HG03196 (cell line): ENCODE measurements at regions not wholly inside any gene's neighbourhood (a gene's known extent, or its start where the extent isn't known, plus 50 kb on each side); places are given as distances from the start of the nearest gene placed in this dataset.
"Not testable (repeated sequence)": the region's sequence is repeated elsewhere in the genome, so short reads cannot be mapped to it uniquely, and the experiment has no call there.

ENCODE experiments used
- ATAC-seq: cut with Tn5 transposase; IDR thresholded peaks from one replicate; pipeline ENCODE4 v1.9.1; 2021; ENCODE audit not compliant: unreplicated experiment

DNA sequence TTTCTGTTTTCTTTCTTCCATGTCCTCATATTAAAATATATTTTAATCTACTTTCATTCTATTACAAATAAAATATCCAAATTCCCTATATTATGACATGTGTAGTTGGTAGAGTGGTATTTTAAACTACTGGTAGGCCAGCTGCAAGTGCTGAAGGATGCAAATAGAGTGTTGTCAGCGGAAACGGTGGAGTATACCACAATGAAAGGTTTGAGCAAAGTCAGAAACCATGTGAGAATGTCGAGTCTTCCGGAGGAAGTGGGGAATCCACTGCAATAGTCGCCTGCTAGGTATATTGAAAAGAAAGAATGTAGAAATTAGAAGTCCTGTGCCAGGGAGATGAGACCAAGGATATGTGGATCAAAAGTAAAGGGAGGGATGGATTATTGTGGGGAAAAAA is 373.9 kb downstream of the DSEL start:
- ATAC-seq, result no peak

DNA sequence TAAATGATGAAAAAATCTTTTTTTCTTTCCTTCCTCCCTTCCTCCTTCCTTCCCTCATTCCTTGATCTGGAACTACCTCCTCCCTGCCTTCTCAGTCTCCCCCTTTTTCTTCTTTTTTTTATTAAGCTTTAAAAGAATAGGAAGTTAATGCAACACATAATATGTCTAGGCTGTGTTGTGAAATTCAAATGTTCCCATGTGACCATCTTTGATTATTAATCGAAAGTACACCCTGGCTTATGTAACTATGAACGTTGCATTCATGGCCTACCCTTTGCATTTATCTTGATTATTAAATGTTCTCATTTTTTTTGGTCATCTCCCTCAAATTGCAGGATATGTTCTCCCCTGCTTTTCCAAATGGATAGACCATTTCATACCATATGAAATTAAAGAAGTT is 376.0 kb downstream of the DSEL start:
- ATAC-seq, result no peak

DNA sequence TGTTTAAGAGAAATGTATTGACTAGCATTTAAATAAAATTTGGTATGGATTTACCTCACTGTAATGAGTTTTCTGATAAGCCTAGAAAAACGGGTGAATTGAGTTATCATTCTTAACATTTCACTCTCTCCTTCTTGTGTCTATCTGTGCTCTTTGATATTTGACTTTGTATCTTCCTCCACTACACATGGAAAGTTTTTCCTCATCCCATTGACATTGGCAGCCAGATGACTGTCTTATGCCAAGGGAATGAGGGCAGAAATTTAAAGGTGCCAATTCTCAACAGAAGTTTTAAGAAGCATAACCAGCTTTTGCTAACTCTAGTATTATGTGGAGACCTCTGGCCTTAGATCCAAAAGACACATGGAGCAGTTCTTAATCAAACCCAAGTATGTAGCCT is 376.6 kb downstream of the DSEL start:
- ATAC-seq, result no peak

DNA sequence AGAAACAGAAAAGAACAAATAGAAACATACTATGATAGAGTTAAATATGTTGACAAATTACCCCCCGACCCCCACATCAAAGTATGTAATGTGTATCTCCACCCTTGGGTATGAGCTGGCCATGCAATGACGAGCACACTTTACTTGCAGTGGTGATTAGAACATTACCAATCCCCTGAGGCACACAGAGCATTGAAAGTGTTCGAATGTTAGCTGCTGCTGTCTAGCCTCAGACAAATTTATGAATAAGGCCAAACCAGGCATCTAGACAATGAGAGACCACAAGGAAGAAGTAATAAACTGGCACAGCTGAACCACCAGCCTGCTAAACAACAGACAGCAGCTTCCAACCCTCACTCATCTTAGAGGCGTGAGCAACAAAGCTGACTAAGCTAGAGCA is 380.5 kb downstream of the DSEL start:
- no peak for ATAC-seq

DNA sequence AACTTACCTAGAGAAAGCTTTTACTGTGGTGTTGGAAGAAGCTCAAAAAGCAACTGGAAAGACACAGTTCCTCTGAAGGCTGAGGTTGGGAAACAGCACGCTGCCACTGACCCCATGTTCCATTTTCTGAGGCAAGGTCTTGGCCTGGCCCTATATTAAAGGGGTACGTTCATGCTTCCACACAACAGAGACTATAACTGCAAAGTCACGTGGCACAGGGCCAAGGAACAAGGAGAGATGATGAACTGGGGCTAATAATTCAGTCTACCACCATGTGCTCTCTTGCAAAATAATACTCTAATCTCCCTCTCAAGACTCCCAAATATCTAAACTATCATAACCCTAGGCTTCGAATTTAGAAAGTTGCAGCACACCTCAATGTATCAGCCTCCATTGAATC is 381.6 kb downstream of the DSEL start:
- ATAC-seq, result no peak

DNA sequence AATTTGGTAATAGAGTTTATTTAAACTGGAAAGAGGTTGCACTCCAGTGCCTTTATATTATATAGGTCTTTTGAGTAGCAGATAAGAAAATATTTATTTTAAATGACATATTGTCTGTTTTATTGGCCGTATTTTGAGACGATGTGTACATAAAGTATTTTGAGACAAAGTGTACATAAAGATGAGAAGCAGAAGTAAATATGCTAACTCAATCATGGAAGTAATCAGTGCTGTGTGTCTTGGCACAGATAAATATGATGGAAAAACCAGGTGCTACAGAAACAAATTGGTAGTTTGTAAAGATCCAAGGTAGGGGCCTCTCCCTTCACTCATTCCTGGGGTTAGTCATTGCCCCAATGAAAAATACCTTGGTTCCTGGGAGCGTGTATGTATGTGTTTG is 382.9 kb downstream of the DSEL start:
- no peak for ATAC-seq

DNA sequence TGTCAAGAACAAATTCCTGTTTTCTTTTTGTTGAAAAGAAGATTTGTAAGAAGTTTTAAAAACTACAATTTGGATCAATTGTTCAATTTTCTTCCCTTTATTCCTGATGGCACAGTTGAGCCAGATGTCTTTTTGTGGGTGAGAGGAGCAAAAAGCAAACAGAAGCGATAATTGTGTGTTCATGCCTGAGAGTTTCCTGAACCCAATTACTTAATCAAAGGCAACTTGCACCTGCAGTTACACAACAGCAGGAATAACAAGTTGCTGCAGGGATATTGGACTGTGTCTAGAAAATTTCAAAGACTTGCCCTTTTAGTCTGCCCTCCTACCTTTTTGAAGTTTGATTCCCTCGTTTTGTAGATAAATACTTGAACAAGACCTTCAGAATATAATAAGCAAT is 383.6 kb downstream of the DSEL start:
- no peak for ATAC-seq

DNA sequence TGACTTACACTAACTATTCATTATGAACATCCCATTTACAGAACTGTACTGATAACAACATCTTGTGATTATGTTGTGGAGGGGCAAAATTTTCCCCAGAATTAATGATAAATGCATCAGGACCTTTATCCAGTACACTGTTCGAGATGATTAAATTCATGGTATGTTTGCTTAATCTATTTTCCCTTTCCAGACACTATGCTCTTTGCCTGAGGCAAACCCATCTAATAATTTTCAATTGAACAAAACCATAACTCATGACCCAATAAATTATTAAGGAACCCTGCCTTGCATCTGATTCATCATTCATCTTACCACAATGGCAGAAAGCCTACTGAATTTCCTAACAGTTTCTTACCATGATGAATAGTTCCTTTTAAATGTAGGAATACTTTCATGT is 385.0 kb downstream of the DSEL start:
- ATAC-seq, result no peak

DNA sequence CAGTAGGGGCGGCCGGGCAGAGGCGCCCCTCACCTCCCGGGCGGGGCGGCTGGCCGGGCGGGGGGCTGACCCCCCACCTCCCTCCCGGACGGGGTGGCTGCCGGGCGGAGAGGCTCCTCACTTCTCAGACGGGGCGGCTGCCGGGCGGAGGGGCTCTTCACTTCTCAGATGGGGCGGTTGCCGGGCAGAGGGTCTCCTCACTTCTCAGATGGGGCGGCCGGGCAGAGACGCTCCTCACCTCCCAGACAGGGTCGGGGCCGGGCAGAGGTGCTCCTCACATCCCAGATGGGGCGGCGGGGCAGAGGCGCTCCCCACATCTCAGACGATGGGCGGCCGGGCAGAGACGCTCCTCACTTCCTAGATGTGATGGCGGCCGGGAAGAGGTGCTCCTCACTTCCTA is 389.8 kb downstream of the DSEL start:
- not testable (repeated sequence) for ATAC-seq

DNA sequence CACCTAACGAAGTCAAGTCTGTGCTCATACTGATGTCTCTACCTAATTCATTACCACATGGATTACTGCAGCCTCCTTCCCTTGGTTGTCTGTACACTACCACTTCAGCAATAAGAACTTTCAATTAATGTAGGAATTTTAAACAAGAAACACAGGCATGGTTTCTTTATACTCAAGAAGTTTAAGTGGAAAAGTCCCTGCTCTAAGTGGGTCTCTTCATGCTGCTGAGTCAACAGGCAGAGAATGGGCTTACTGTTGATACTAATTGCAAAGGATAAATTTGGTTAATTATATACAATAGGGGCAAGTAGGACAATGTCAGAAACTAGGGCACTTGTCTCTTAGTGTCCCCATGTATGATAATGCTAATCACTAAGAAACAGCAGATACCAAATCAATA is 392.6 kb downstream of the DSEL start:
- ATAC-seq, result no peak

DNA sequence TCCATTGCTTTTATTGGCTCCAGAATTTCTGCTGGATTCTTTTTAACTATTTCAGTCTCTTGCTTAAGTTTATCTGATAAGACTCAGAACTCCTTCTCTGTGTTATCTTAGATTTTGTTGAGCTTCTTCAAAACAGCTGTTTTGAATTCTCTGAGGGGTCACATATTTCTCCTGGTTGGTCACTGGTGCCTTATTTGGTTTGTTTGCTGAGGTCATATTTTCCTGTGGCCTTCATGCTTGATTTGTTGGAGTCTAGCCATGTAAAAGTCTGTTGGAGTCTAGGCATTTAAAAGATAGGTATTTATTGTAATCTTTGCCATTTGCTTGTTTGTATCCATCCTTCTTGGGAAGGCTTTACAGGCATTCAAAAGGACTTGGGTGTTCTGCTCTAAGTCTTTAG is 398.7 kb downstream of the DSEL start:
- ATAC-seq, result no peak

DNA sequence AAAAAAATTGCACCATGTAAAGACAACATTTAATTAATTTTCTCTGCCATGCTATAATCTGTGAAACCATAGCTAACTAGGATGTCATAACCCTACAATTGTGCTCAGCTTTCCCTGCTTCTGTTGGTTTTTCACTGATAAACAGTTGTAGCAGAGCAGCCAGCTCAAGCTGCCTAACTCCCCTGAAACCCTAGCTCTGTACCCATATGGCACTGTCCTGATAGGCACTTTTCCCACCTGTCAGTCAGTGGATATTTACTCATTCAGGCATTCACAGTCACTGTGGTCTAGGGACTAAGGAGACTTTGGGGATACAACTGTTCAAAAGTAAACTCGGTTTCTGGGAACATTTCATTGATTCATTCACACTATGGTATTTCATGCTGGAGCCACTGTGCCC is 407.0 kb downstream of the DSEL start:
- ATAC-seq, result no peak

DNA sequence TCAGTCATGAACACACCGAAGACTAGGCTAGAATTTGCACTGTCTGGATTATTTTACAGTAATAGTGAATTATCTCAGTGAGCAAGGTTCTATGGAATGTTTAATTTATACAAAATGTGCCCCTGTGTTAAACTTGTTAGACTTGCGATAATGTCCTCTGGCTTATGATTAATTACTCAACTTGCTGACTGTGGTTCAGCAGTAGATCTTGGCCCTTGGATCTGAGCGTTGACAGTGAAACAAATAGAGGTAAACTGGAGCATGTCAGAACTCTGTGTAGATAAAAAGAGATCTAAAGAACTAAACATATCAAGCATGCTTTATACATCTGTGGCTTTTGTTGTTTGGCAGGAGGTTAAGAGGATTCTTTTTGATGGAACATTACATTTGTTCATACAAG is 407.6 kb downstream of the DSEL start:
- no peak for ATAC-seq

DNA sequence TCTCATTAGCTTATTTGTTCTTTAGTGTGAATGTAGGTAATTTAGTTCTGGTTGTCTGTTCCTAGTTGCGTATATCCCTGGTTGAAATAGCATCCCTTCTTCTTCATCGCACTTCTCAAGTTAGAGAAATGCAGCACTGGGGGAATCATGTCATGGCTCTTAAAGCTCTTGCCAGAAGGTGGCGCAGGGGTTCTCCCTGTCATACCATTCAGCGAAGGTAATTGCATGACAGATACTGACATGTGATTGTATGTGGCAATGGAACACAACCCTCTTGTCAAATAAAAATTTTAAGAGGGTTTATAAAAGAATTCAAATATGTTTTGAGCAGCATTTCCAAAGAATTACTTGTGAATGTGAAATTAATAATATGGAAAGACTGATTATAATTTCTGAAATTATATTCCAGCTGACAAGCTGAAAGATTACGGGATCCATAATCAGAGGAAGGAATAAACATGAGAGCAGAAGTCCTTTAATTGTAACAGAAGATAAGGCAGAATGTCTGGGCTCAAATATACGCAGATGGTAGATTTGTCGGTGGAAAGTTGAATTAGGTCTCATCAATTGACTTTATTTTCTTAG is 411.7 kb downstream of the DSEL start:
- ATAC-seq, result peak; percentile 77

DNA sequence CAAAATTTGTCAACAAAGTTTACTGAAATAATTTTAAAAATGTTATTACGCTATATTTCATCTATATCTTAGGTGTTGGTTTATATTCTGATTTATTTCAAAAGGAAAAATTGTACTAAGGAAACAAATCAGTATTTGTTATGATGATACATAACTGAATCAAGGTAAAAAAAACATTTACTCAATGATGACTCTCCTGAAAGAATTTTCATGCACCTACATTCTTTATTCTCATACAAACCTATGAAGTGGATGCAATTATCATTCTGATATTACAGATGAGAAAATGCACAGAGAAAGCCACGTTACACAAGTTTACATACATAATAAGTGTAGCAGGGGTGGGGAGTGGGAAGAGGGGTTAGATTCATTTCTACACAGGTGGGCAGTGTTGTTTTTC is 422.4 kb downstream of the DSEL start:
- no peak for ATAC-seq

DNA sequence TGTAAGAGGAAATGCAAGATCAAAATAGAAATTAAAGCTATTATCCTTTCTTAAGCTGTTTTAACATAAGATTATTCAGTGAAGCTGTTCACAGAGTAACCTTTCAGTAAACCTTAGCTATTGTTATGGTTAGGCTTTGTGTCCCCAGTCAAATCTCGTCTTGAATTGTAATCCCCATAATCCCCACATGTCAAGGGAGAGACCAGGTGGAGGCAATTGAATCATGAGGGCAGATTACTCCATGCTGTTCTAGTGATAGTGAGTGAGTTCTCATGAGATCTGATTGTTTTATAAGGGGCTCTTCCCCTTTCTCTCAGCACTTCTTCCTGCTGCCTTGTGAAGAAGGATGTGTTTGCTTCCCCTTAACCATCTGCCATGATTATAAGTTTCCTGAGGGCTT is 424.4 kb downstream of the DSEL start:
- ATAC-seq, result no peak

DNA sequence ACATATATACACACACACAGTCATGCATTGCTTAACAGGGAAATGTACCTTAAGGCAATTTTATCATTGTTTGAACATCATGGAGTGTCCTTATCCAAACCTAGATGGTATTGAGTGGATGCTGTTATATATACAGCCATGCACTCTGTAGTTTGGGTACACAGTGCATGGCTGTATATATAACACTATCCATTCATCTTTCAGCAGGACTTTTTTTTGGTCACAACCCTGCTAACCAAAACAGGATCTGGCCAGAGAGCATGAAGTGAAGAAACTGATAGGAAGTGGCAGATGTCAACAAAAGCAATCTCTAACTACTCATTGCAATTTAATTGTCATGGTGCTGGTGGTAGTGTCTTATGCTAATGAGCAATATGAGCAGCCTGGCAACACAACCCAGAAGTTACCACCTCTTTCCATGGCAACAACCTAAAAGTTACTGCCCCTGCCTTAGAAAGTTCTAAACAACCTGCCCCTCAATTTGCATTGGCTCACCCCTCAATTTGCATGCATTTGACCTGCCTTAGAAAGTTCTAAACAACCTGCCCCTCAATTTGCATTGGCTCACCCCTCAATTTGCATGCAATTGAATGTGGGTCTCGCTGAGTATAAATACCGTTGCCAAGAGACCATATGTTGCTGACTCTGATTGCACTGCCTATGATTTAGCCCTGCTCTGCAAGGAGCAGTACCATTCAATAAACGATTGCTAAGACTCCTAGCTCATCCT is 434.9 kb downstream of the DSEL start:
- no peak for ATAC-seq

DNA sequence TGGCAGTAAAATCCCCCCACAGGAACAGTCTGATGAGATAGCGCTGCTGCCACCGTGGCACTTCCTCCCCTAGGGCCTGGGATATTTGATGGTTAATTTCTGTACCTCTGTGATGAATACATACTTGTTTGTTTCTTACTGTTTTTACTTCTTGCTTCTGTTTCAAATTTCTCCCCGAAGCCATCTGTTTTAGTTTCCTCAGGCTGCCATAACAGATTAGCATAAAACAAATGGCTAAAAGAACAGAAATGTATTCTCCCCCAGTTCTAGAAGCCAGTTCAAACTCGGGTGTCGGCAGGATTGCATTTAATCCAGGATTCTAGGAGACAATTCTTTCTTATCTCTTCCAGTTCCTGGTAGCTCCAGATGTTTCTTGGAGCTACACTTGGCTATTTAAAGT is 435.9 kb downstream of the DSEL start:
- no peak for ATAC-seq

DNA sequence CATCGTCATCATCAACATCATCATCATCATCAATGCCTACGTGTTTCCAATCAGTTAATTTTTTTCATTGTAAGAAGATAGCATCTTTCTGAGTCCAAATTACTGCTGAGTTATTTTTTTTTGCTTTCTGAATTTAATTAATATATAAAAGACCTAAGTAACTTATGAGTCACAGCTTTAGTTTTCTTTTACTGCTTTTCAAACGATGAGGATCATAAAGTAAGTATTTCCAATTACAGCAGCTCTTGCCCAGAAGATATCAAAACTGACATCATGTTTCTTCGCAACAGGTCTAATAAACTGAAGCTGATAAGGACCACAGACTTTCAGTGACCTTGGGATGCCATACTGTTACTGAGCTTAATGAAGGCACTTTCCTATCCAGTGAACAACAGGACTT is 442.2 kb downstream of the DSEL start:
- no peak for ATAC-seq

DNA sequence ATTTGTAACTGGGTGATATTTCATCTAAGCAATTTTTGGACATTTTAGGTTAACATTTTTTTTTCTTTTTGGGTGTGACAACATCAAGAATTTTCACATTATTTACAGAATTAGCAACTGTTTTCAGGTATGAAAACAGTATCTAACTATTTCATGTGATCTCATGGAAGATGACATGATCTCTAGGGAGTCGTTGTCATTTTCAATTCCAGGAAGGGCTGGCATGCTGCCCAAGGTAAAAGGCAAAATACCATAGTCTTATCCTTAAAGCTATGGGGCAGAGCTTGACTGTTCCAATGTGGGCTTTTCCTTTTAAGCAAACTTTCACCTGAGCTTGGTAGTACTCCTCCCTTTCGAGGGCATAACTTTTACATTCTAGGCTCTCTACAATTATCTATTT is 443.7 kb downstream of the DSEL start:
- ATAC-seq, result no peak

DNA sequence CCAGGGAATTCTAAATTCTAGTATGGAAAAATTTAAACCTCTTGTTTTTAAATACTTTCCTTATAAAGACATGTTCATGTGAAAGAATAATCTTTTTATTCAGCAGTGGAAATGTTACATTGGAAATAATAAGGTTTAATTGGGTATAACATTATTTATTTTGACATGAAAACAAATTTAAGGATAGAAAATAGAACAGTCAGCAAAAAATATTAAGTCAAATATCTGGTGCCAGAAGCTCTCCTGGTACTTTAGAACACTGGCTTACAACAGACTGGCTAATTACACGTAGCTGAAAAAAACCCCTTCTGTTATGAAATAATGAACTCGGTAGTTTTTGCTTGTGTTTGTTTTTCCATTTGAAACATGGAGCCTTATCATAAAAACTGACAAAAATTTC is 447.9 kb downstream of the DSEL start:
- no peak for ATAC-seq

DNA sequence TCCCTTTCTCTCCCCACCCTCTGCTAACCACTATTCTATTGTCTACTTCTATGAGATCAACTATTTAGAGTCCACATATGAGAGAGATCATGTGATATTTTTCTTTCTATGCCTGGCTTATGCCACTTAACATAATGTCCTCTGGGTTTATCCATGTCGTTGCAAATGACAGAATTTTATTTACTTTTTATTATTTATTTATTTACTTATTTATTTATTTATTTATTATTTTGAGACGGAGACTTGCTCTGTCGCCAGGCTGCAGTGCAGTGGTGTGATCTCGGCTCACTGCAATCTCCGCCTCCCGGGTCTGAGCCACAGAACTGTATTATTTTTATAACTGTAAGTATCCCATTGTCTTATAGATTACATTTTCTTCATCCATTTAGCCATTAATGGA is 443.4 kb upstream of the CDH19 start:
- ATAC-seq, result no peak

DNA sequence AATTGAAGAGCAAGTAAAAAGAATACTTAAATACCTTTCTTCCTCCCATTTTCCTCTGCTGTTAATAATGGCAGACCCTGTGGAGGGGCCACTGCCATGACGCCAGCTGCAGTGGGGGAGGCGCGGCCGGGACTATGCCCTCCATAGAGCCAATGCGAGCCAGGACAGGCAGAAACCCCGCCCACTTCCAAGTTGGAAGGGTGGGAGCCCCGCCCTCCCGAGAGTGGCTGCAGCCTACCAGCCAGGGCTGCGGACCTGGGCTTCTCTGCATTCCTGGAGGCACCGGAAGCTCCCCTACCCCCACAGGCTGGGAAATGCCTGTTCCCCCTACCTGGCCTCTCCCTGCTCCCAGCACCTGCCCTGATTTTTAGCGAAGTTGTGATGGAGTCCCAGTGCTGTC is 439.4 kb upstream of the CDH19 start:
- no peak for ATAC-seq
